ENCODE measurements at regions not wholly inside any gene's neighbourhood (a gene's known extent, or its start where the extent isn't known, plus 50 kb on each side); places are given as distances from the start of the nearest gene placed in this dataset.
"Not testable (repeated sequence)": the region's sequence is repeated elsewhere in the genome, so short reads cannot be mapped to it uniquely, and the experiment has no call there.

- DNase-seq (ENCODE audit: low spot score in 2 of 2): no peak
- WGBS: 45% methylated on average over 4 of the region's 4 CpGs
- peaks cover 7% of the 10 kb centered on the region for H3K4me1 ChIP-seq
Observed at GRCh38 chr5:36535859-36536615, 70.4 kb upstream of the SLC1A3 start.

GRCh38 chr5:36536616-36537005, 69.8 kb upstream of the SLC1A3 start:
- H3K27me3 ChIP-seq: no peaks in the 10 kb centered on the region
- peaks cover 7% of the 10 kb centered on the region for H3K4me1 ChIP-seq
- H3K36me3 ChIP-seq: no peaks in the 10 kb centered on the region
- no peak overlapping the region for H3K27ac ChIP-seq
- H3K9me3 ChIP-seq: no peaks in the 10 kb centered on the region
- H3K4me3 ChIP-seq: no peak overlapping the region
- no peak for DNase-seq (ENCODE audit: low spot score in 2 of 2)
- no peak for TF ChIP-seq POLR2AphosphoS5 (IDR thresholded peaks at IDR 0.05)
- no peak for TF ChIP-seq CTCF (IDR thresholded peaks at IDR 0.05)
- TF ChIP-seq EP300 (IDR thresholded peaks at IDR 0.05): no peak
- no peak for TF ChIP-seq POLR2A (IDR thresholded peaks at IDR 0.05)

More at GRCh38 chr5:36535859-36536615, 70.4 kb upstream of the SLC1A3 start:
- H3K36me3 ChIP-seq: no peaks in the 10 kb centered on the region
- H3K27ac ChIP-seq: no peak overlapping the region
- H3K4me3 ChIP-seq: no peak overlapping the region
- TF ChIP-seq EP300 (IDR thresholded peaks at IDR 0.05) (no peak), POLR2A (IDR thresholded peaks at IDR 0.05) (no peak), CTCF (IDR thresholded peaks at IDR 0.05) (no peak), POLR2AphosphoS5 (IDR thresholded peaks at IDR 0.05) (no peak)
- no peaks in the 10 kb centered on the region for H3K27me3 ChIP-seq
- no peaks in the 10 kb centered on the region for H3K9me3 ChIP-seq

DNA sequence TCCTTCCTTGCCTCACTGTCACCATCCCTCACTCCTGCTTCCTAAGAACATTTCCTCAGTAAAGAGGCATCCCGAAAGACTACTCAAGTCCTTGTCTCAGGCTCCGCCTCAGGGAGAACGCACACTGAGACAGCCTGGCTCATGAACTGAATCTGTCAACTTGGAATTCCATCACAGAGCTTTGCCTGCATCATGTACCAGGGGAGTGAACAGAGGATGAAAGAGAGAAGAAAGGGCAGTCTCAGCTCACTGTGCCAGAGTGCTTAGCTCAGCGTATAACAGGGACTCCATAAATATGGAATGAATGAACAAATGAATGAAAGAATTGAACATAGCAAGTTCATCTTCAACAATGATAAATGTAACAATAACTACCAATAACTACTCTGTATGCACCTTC, 68.7 kb upstream of the SLC1A3 start:
- Histone ChIP-seq H3K9me3 (no peaks in the 10 kb centered on the region), H3K4me3 (no peak overlapping the region), H3K4me1 (peaks cover 7% of the 10 kb centered on the region), H3K27ac (no peak overlapping the region), H3K36me3 (no peaks in the 10 kb centered on the region), H3K27me3 (no peaks in the 10 kb centered on the region)
- 71% methylated on average over 4 of the region's 4 CpGs for WGBS
- TF ChIP-seq CTCF (IDR thresholded peaks at IDR 0.05) (no peak), EP300 (IDR thresholded peaks at IDR 0.05) (no peak), POLR2A (IDR thresholded peaks at IDR 0.05) (no peak), POLR2AphosphoS5 (IDR thresholded peaks at IDR 0.05) (no peak)
- DNase-seq (ENCODE audit: low spot score in 2 of 2): no peak

- DNase-seq (ENCODE audit: low spot score in 2 of 2): no peak
- WGBS: 53% methylated on average over 8 of the region's 8 CpGs
- Histone ChIP-seq H3K27ac (no peak overlapping the region), H3K4me1 (no peaks in the 10 kb centered on the region), H3K36me3 (no peaks in the 10 kb centered on the region), H3K27me3 (no peaks in the 10 kb centered on the region), H3K4me3 (no peak overlapping the region), H3K9me3 (no peaks in the 10 kb centered on the region)
- TF ChIP-seq CTCF (IDR thresholded peaks at IDR 0.05) (no peak), POLR2AphosphoS5 (IDR thresholded peaks at IDR 0.05) (no peak), EP300 (IDR thresholded peaks at IDR 0.05) (no peak), POLR2A (IDR thresholded peaks at IDR 0.05) (no peak)
Observed at GRCh38 chr5:36552651-36553393, 53.6 kb upstream of the SLC1A3 start.

DNA sequence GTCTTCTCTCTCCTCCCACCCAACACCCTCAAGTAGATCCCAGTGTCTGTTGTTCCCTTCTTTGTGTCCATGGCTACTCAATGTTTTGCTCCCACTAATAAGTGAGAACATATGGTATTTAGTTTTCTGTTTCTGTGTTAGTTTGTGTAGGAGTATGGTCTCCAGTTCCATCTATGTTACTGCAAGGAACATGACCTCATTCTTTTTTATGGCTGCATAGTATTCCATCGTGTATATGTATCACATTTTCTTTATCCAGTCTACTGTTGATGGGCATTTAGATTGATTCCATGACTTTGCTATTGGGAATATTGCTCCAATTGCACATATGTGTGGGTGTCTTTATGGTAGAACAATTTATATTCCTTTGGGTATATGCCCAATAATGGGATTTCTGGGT, 51.4 kb upstream of the SLC1A3 start:
- not testable (repeated sequence) for DNase-seq (ENCODE audit: low spot score in 2 of 2); H3K27ac ChIP-seq; H3K4me1 ChIP-seq; H3K36me3 ChIP-seq; H3K9me3 ChIP-seq; H3K4me3 ChIP-seq; H3K27me3 ChIP-seq
- 93% methylated on average over 1 of the region's 1 CpG for WGBS

Data from suprapubic skin (tissue), 4 donors.